CD4-positive, alpha-beta T cell (primary cell): ENCODE measurements at regions not wholly inside any gene's neighbourhood (a gene's known extent, or its start where the extent isn't known, plus 50 kb on each side); places are given as distances from the start of the nearest gene placed in this dataset.

Experiments used
- ATAC-seq: fragments of 200-7000 bp; cut with Tn5 transposase; one replicate; pipeline ENCODE4 v1.10.0; 2022; ENCODE audit warnings: mild to moderate bottlenecking; ENCODE audit not compliant: poor library complexity
- CTCF ChIA-PET: fragments of 350-600 bp; sonication (Branson Sonifier 250); formaldehyde crosslinking; loops from one replicate; lab custom pipeline; 2021; ENCODE audit warnings: antibody characterized with exemption, inconsistent platforms; lab: Charles Lee
- POLR2A ChIA-PET: fragments of 350-600 bp; sonication (Branson Sonifier 250); formaldehyde crosslinking; loops from one replicate; lab custom pipeline; 2021; ENCODE audit warnings: antibody characterized with exemption, inconsistent platforms; lab: Charles Lee
- DNase-seq, 14 experiments: peaks; one replicate each; pipeline ENCODE4 v3.0.0-alpha.2; 2013 to 2020; ENCODE audit warnings: mixed read lengths in 2 of 14
- H3K27ac ChIP-seq, 2 donors: one replicate each; pipeline versions ENCODE4 v1.5.1 to v1.7.0; 2013; ENCODE audit warnings: low read length in 2 of 2, low read depth in 1 of 2, mild to moderate bottlenecking in 1 of 2
- H3K27me3 ChIP-seq, 2 experiments: 1 replicate in 1 of 2; 2 replicates in 1 of 2; pipeline versions ENCODE4 v1.6.1 to v1.7.0; 2013; ENCODE audit warnings: low read length in 2 of 2, control low read depth in 1 of 2, mild to moderate bottlenecking in 1 of 2, moderate library complexity in 1 of 2; ENCODE audit not compliant: insufficient read depth in 2 of 2, control insufficient read depth in 1 of 2
- H3K36me3 ChIP-seq: one replicate; pipeline ENCODE4 v1.6.1; 2013; ENCODE audit warnings: low read length, control low read depth; ENCODE audit not compliant: insufficient read depth
- H3K4me1 ChIP-seq: one replicate; pipeline ENCODE4 v1.6.1; 2013; ENCODE audit warnings: low read length, control low read depth; ENCODE audit not compliant: insufficient read depth
- H3K4me3 ChIP-seq: one replicate; pipeline ENCODE4 v1.5.1; 2013; ENCODE audit warnings: mild to moderate bottlenecking, low read length, moderate library complexity
- H3K9me3 ChIP-seq, 2 experiments: 1 replicate in 1 of 2; 2 replicates in 1 of 2; pipeline versions ENCODE4 v1.6.1 to v1.7.0; 2013; ENCODE audit warnings: low read length in 2 of 2, mild to moderate bottlenecking in 2 of 2, control low read depth in 1 of 2, moderate library complexity in 1 of 2; ENCODE audit not compliant: control insufficient read depth in 1 of 2, insufficient read depth in 1 of 2
- H3K27ac Mint-ChIP-seq: one replicate; pipeline ENCODE4 v1.8.0; 2020; ENCODE audit warnings: mixed read lengths
- H3K27me3 Mint-ChIP-seq: one replicate; pipeline ENCODE4 v1.8.0; 2021; ENCODE audit warnings: mixed read lengths
- H3K36me3 Mint-ChIP-seq: one replicate; pipeline ENCODE4 v1.8.0; 2021; ENCODE audit warnings: low read depth, mixed read lengths
- H3K4me1 Mint-ChIP-seq: one replicate; pipeline ENCODE4 v1.8.0; 2021; ENCODE audit warnings: low read depth, mixed read lengths
- H3K4me3 Mint-ChIP-seq: one replicate; pipeline ENCODE4 v1.8.0; 2020; ENCODE audit warnings: mild to moderate bottlenecking, mixed read lengths
- H3K9me3 Mint-ChIP-seq: one replicate; pipeline ENCODE4 v1.8.0; 2020; ENCODE audit warnings: mixed read lengths
- CTCF ChIP-seq: fragments of 200-600 bp; IDR thresholded peaks from one replicate; pipeline ENCODE4 v1.8.0; 2022; ENCODE audit warnings: antibody characterized with exemption, mild to moderate bottlenecking
- intact Hi-C, 2 experiments: fragments of 100-400 bp; cut with DNase I in 1 of 2; cut with micrococcal nuclease in 1 of 2; formaldehyde crosslinking; loops; one replicate each; pipeline versions ENCODE4 v1.15.1 to v1.9.0; 2023 to 2025; cut with DNase I, micrococcal nuclease

GRCh38 chrX:7270933-7271332 is 123.0 kb upstream of the PUDP start:
- Histone ChIP-seq H3K4me1 (no peaks in the 10 kb centered on the region), H3K9me3 (no peaks in the 10 kb centered on the region), H3K36me3 (no peaks in the 10 kb centered on the region), H3K27ac (no peak overlapping the region), H3K27me3 (no peaks in the 10 kb centered on the region), H3K4me3 (no peak overlapping the region)
- H3K27me3 Mint-ChIP-seq: no peaks in the 10 kb centered on the region
- intact Hi-C loops: no loop called here
- POLR2A ChIA-PET: no interaction called here
- no peaks in the 10 kb centered on the region for H3K9me3 Mint-ChIP-seq
- DNase-seq: no peak
- ATAC-seq: no peak
- CTCF ChIA-PET: no interaction called here
- H3K4me1 Mint-ChIP-seq: no peaks in the 10 kb centered on the region
- no peak for TF ChIP-seq CTCF
- H3K36me3 Mint-ChIP-seq: no peaks in the 10 kb centered on the region
- H3K4me3 Mint-ChIP-seq: no peak overlapping the region
- H3K27ac Mint-ChIP-seq: no peak overlapping the region

GRCh38 chrX:7269991-7270390 is 122.0 kb upstream of the PUDP start:
- Histone ChIP-seq H3K4me3 (no peak overlapping the region), H3K4me1 (no peaks in the 10 kb centered on the region), H3K36me3 (no peaks in the 10 kb centered on the region), H3K27me3 (no peaks in the 10 kb centered on the region), H3K27ac (no peak overlapping the region), H3K9me3 (no peaks in the 10 kb centered on the region)
- DNase-seq (peak in 1 of 14 experiments; percentile 2), ATAC-seq (no peak)
- no peaks in the 10 kb centered on the region for H3K27me3 Mint-ChIP-seq
- POLR2A ChIA-PET: no interaction called here
- no peaks in the 10 kb centered on the region for H3K9me3 Mint-ChIP-seq
- no peaks in the 10 kb centered on the region for H3K4me1 Mint-ChIP-seq
- no peak overlapping the region for H3K27ac Mint-ChIP-seq
- TF ChIP-seq CTCF: no peak
- no peak overlapping the region for H3K4me3 Mint-ChIP-seq
- H3K36me3 Mint-ChIP-seq: no peaks in the 10 kb centered on the region
- intact Hi-C loops: no loop called here
- CTCF ChIA-PET: no interaction called here

GRCh38 chrX:7269589-7269988 is 121.6 kb upstream of the PUDP start:
- H3K9me3 ChIP-seq: no peaks in the 10 kb centered on the region
- Mint-ChIP-seq H3K4me3 (no peak overlapping the region), H3K27me3 (no peaks in the 10 kb centered on the region), H3K36me3 (no peaks in the 10 kb centered on the region), H3K4me1 (no peaks in the 10 kb centered on the region), H3K9me3 (no peaks in the 10 kb centered on the region), H3K27ac (no peak overlapping the region)
- no peak for ATAC-seq
- intact Hi-C loops: no loop called here
- H3K36me3 ChIP-seq: no peaks in the 10 kb centered on the region
- no peaks in the 10 kb centered on the region for H3K4me1 ChIP-seq
- H3K4me3 ChIP-seq: no peak overlapping the region
- CTCF ChIA-PET: no interaction called here
- no peak for TF ChIP-seq CTCF
- DNase-seq: no peak
- POLR2A ChIA-PET: no interaction called here
- no peaks in the 10 kb centered on the region for H3K27me3 ChIP-seq
- no peak overlapping the region for H3K27ac ChIP-seq
